GM12878 (cell line): ENCODE measurements at regions not wholly inside any gene's neighbourhood (a gene's known extent, or its start where the extent isn't known, plus 50 kb on each side); places are given as distances from the start of the nearest gene placed in this dataset.

Experiments used
- ATAC-seq: fragments of 200-7000 bp; cut with Tn5 transposase; 3 replicates; pipeline ENCODE4 v1.9.1; 2020; ENCODE audit warnings: mild to moderate bottlenecking, moderate library complexity
- BruUV-seq: library from RNA; stranded (reverse); fragments of 400-500 nt; replicated peaks from 2 replicates; lab custom pipeline; 2021; lab: Mats Ljungman, UMichigan
- CTCF ChIA-PET: fragments of 300-600 bp; sonication (Branson Sonifier 250); formaldehyde crosslinking; extraction: SDS; loops from one replicate; lab custom pipeline; 2021; ENCODE audit warnings: inconsistent platforms; lab: Yijun Ruan, JAX
- POLR2A ChIA-PET: fragments of 350-600 bp; formaldehyde crosslinking; extraction: SDS; loops from one replicate; lab custom pipeline; 2021; ENCODE audit warnings: inconsistent platforms; lab: Charles Lee
- RAD21 ChIA-PET: fragments of 300-600 bp; sonication (Branson Sonifier 250); formaldehyde crosslinking; loops from one replicate; lab custom pipeline; 2023; ENCODE audit warnings: antibody characterized with exemption; ENCODE audit not compliant: unreplicated experiment; lab: Charles Lee
- SMC1A ChIA-PET: fragments of 300-600 bp; sonication (Branson Sonifier 250); formaldehyde crosslinking; loops from one replicate; lab custom pipeline; 2023; ENCODE audit not compliant: unreplicated experiment, uncharacterized antibody; lab: Charles Lee
- DNase-seq: peaks from one replicate; pipeline ENCODE4 v3.0.0-alpha.2; 2011; ENCODE audit warnings: low read depth, low spot score
- FAIRE-seq: peaks from 3 replicates; lab custom pipeline; 2011; peaks lifted over from hg19 to GRCh38; lab: Jason Lieb, UNC
- H2AFZ ChIP-seq: 2 replicates; pipeline ENCODE4 v1.6.0; 2011; ENCODE audit warnings: low read depth, low read length, control low read depth; ENCODE audit not compliant: control insufficient read depth
- H3K27ac ChIP-seq: 2 replicates; pipeline ENCODE4 v1.5.1; 2011; ENCODE audit warnings: control low read depth; ENCODE audit not compliant: control insufficient read depth, insufficient read depth
- H3K27me3 ChIP-seq, 2 experiments: replicated peaks in 1 of 2; 2 replicates each; pipeline versions ENCODE4 v1.6.0 to v1.6.1; 2011; ENCODE audit warnings: low read length in 1 of 2; ENCODE audit not compliant: control insufficient read depth in 2 of 2, insufficient read depth in 2 of 2
- H3K36me3 ChIP-seq, 2 experiments: 2 replicates each; pipeline ENCODE4 v1.5.1; 2011; ENCODE audit warnings: low read length in 1 of 2; ENCODE audit not compliant: control insufficient read depth in 2 of 2, insufficient read depth in 2 of 2
- H3K4me1 ChIP-seq: 2 replicates; pipeline ENCODE4 v1.6.1; 2011; ENCODE audit warnings: mild to moderate bottlenecking, low read length, moderate library complexity, mixed read lengths; ENCODE audit not compliant: control insufficient read depth, insufficient read depth
- H3K4me2 ChIP-seq: 2 replicates; pipeline ENCODE4 v1.6.0; 2011; ENCODE audit warnings: control low read depth; ENCODE audit not compliant: control insufficient read depth, insufficient read depth
- H3K4me3 ChIP-seq: fragments of 200-600 bp; sonication (generic); 2 replicates; pipeline ENCODE4 v1.5.1; 2016
- H3K79me2 ChIP-seq: 2 replicates; pipeline ENCODE4 v1.6.0; 2011; ENCODE audit warnings: low read length; ENCODE audit not compliant: control insufficient read depth, insufficient read depth
- H3K9ac ChIP-seq: 2 replicates; pipeline ENCODE4 v1.8.0; 2011; ENCODE audit warnings: low read length, control low read depth, mixed read lengths; ENCODE audit not compliant: control insufficient read depth, insufficient read depth
- H3K9me3 ChIP-seq: replicated peaks from 3 replicates; pipeline ENCODE4 v1.5.1; 2011; ENCODE audit warnings: mild to moderate bottlenecking, low read length; ENCODE audit not compliant: control insufficient read depth, insufficient read depth
- H4K20me1 ChIP-seq: 2 replicates; pipeline ENCODE4 v1.6.0; 2011; ENCODE audit not compliant: control insufficient read depth, insufficient read depth
- ATF7 ChIP-seq: fragments of 450-650 bp; IDR thresholded peaks from 2 replicates; pipeline ENCODE4 v1.6.1; 2016; ENCODE audit warnings: low read depth, mild to moderate bottlenecking
- BRCA1 ChIP-seq: IDR thresholded peaks from 2 replicates; pipeline ENCODE4 v1.6.1; 2011; ENCODE audit warnings: low read depth, low read length, improper control_type of control experiment
- ESRRA ChIP-seq: IDR thresholded peaks from 2 replicates; pipeline ENCODE4 v1.6.1; 2012; ENCODE audit warnings: mild to moderate bottlenecking, low read length, improper control_type of control experiment
- IRF3 ChIP-seq: fragments of 450-650 bp; IDR thresholded peaks from 2 replicates; pipeline ENCODE4 v1.6.1; 2014; ENCODE audit warnings: mild to moderate bottlenecking
- MTA3 ChIP-seq: IDR thresholded peaks from 2 replicates; pipeline ENCODE4 v1.6.1; 2012; ENCODE audit warnings: low read length, inconsistent platforms, borderline replicate concordance
- NFYA ChIP-seq: IDR thresholded peaks from 2 replicates; pipeline ENCODE4 v1.6.1; 2011; ENCODE audit warnings: low read depth, mild to moderate bottlenecking, low read length, improper control_type of control experiment, borderline replicate concordance
- REST ChIP-seq: IDR thresholded peaks from 2 replicates; pipeline ENCODE4 v1.6.1; 2012; ENCODE audit warnings: mild to moderate bottlenecking, low read depth, low read length
- RUNX3 ChIP-seq: IDR thresholded peaks from 2 replicates; pipeline ENCODE4 v1.6.1; 2012; ENCODE audit warnings: low read length, inconsistent platforms
- SMC3 ChIP-seq: IDR thresholded peaks from 2 replicates; pipeline ENCODE4 v1.6.1; 2011; ENCODE audit warnings: low read length, improper control_type of control experiment, borderline replicate concordance
- SREBF2 ChIP-seq: IDR thresholded peaks from 2 replicates; pipeline ENCODE4 v1.6.1; 2012; ENCODE audit warnings: mild to moderate bottlenecking, low read length
- SRF ChIP-seq, 2 experiments: IDR thresholded peaks; 2 replicates each; pipeline ENCODE4 v1.6.1; 2011; ENCODE audit warnings: low read depth in 2 of 2, low read length in 2 of 2, mild to moderate bottlenecking in 1 of 2, moderate library complexity in 1 of 2
- STAT3 ChIP-seq: IDR thresholded peaks from 2 replicates; pipeline ENCODE4 v1.6.1; 2011; ENCODE audit warnings: low read depth, low read length, improper control_type of control experiment
- SUZ12 ChIP-seq: fragments of 200-600 bp; sonication (generic); IDR thresholded peaks from one replicate; pipeline ENCODE4 v1.6.1; 2018; ENCODE audit warnings: antibody characterized with exemption, mild to moderate bottlenecking; ENCODE audit not compliant: unreplicated experiment
- USF1 ChIP-seq: IDR thresholded peaks from 2 replicates; pipeline ENCODE4 v1.6.1; 2011; ENCODE audit warnings: borderline replicate concordance, low read depth, mild to moderate bottlenecking, moderate library complexity, mixed read lengths, low read length; ENCODE audit not compliant: insufficient read depth; ENCODE audit errors: extremely low read length
- ZBTB33 ChIP-seq: fragments of 450-650 bp; IDR thresholded peaks from 2 replicates; pipeline ENCODE4 v1.6.1; 2017; ENCODE audit warnings: mild to moderate bottlenecking
- WGBS: methylation state at CpG from one replicate; pipeline ENCODE4 v1.1.6; 2016; ENCODE audit warnings: low lambda C conversion rate; ENCODE audit not compliant: insufficient replicate concordance, insufficient coverage; ENCODE audit errors: missing lambda C conversion rate; 5-methylcytosine and 5-hydroxymethylcytosine counted together
- in situ Hi-C: fragments of 300-500 bp; cut with MboI; formaldehyde crosslinking; loops from 9 replicates; pipeline ENCODE4 v1.14.3; 2018; ENCODE audit warnings: mixed read lengths
- intact Hi-C: fragments of 100-400 bp; cut with micrococcal nuclease; formaldehyde crosslinking; loops from one replicate; pipeline ENCODE4 v1.14.2; 2022; ENCODE audit not compliant: unreplicated experiment

GRCh38 chr5:6175172-6175854, 203.0 kb downstream of the MED10 start (continued):
- TF ChIP-seq REST (no peak), STAT3 (no peak)

- ChIA-PET RAD21 (no interaction called here), CTCF (no interaction called here), POLR2A (no interaction called here)
- Histone ChIP-seq H3K36me3 (no peaks in the 10 kb centered on the region), H3K4me2 (no peak overlapping the region), H3K27ac (no peak overlapping the region), H3K9ac (no peak overlapping the region), H2AFZ (no peak overlapping the region), H3K9me3 (no peaks in the 10 kb centered on the region), H3K4me3 (no peak overlapping the region), H3K4me1 (no peaks in the 10 kb centered on the region), H3K79me2 (no peaks in the 10 kb centered on the region)
- intact Hi-C loops, result no loop called here
- DNase-seq, result no peak
- FAIRE-seq, result no peak
- ATAC-seq, result no peak
- WGBS, result 48% methylated on average over 4 of the region's 4 CpGs
- BruUV-seq, result no TSS peak
- TF ChIP-seq BRCA1, result no peak
- no peak for TF ChIP-seq SREBF2
- TF ChIP-seq SRF (IDR thresholded peaks at IDR 0.05; ENCODE audit: low read depth in 2 of 2, low read length in 2 of 2), result no peak
- no peak for TF ChIP-seq USF1
- no peak for TF ChIP-seq ATF7
- TF ChIP-seq MTA3, result no peak
- TF ChIP-seq ZBTB33, result no peak
- no peak for TF ChIP-seq ESRRA
- TF ChIP-seq NFYA, result no peak
- TF ChIP-seq SMC3, result no peak
- TF ChIP-seq IRF3, result no peak
- no peak for TF ChIP-seq RUNX3
- TF ChIP-seq SUZ12, result no peak
- TF ChIP-seq, all 136 proteins: peak for 0
- H3K27me3 ChIP-seq, result no peaks in the 10 kb centered on the region; a peak in 1 of 4 replicates
- in situ Hi-C loops, result no loop called here
- H4K20me1 ChIP-seq, result no peaks in the 10 kb centered on the region
- SMC1A ChIA-PET, result no interaction called here
These were observed 208.7 kb downstream of the MED10 start for GRCh38 chr5:6169660-6170059.
